ENCODE measurements at regions not wholly inside any gene's neighbourhood (a gene's known extent, or its start where the extent isn't known, plus 50 kb on each side); places are given as distances from the start of the nearest gene placed in this dataset.

GRCh38 chr4:71194454-71194853, 144.4 kb upstream of the SLC4A4 start:
- TF ChIP-seq GABPB1 (CRISPR knock-in tag; IDR thresholded peaks at IDR 0.05) (no peak), CTCF (IDR thresholded peaks at IDR 0.05) (no peak), USF2 (CRISPR knock-in tag; IDR thresholded peaks at IDR 0.05) (no peak), ZNF423 (CRISPR knock-in tag; IDR thresholded peaks at IDR 0.05) (no peak), PRRX2 (CRISPR knock-in tag; IDR thresholded peaks at IDR 0.05) (no peak), HMGXB4 (CRISPR knock-in tag; IDR thresholded peaks at IDR 0.05) (no peak), ARID4B (CRISPR knock-in tag; IDR thresholded peaks at IDR 0.05; ENCODE audit: borderline replicate concordance) (no peak), E2F5 (CRISPR knock-in tag; IDR thresholded peaks at IDR 0.05) (no peak), RELA (CRISPR knock-in tag; IDR thresholded peaks at IDR 0.05; ENCODE audit: borderline replicate concordance) (no peak), ATF3 (CRISPR knock-in tag; conservative IDR thresholded peaks at IDR 0.05) (no peak), FOXP1 (CRISPR knock-in tag; IDR thresholded peaks at IDR 0.05; ENCODE audit: borderline replicate concordance) (no peak), NFYB (CRISPR knock-in tag; conservative IDR thresholded peaks at IDR 0.05; ENCODE audit: low read depth) (no peak)
